A673 (cell line): ENCODE measurements at regions not wholly inside any gene's neighbourhood (a gene's known extent, or its start where the extent isn't known, plus 50 kb on each side); places are given as distances from the start of the nearest gene placed in this dataset.

Experiments used
- BruUV-seq: library from RNA; stranded (reverse); fragments of 400-500 nt; replicated peaks from 2 replicates; lab custom pipeline; 2021; lab: Mats Ljungman, UMichigan
- CTCF ChIA-PET: fragments of 300-600 bp; sonication (Branson Sonifier 250); formaldehyde crosslinking; loops from one replicate; lab custom pipeline; 2022; ENCODE audit warnings: antibody characterized with exemption; lab: Charles Lee
- POLR2A ChIA-PET: fragments of 300-600 bp; sonication (Branson Sonifier 250); formaldehyde crosslinking; loops from one replicate; lab custom pipeline; 2022; ENCODE audit warnings: antibody characterized with exemption; ENCODE audit not compliant: low non-redundant PET; lab: Charles Lee
- DNase-seq: peaks from one replicate; pipeline ENCODE4 v3.0.0-alpha.2; 2015; ENCODE audit warnings: low spot score
- H3K27ac ChIP-seq: fragments of 200-600 bp; sonication (generic); 2 replicates; pipeline ENCODE4 v1.5.1; 2016; ENCODE audit warnings: mixed run types, low read depth, mild to moderate bottlenecking, mixed read lengths, antibody characterized with exemption, low read length; ENCODE audit not compliant: poor library complexity, severe bottlenecking
- H3K27me3 ChIP-seq: fragments of 200-600 bp; sonication (generic); replicated peaks from 2 replicates; pipeline ENCODE4 v1.6.1; 2017; ENCODE audit warnings: mixed run types, low read depth, mild to moderate bottlenecking, mixed read lengths, antibody characterized with exemption, low read length; ENCODE audit not compliant: insufficient read depth, poor library complexity
- H3K36me3 ChIP-seq: fragments of 200-600 bp; sonication (generic); 2 replicates; pipeline ENCODE4 v1.6.1; 2016; ENCODE audit warnings: mixed run types, mild to moderate bottlenecking, mixed read lengths, antibody characterized with exemption, low read length; ENCODE audit not compliant: insufficient read depth, poor library complexity, severe bottlenecking
- H3K4me1 ChIP-seq: fragments of 200-600 bp; sonication (generic); 2 replicates; pipeline ENCODE4 v1.6.1; 2017; ENCODE audit warnings: mixed run types, mild to moderate bottlenecking, mixed read lengths, antibody characterized with exemption, low read length; ENCODE audit not compliant: insufficient read depth, poor library complexity, severe bottlenecking
- H3K4me3 ChIP-seq: fragments of 200-600 bp; sonication (generic); 2 replicates; pipeline ENCODE4 v1.5.1; 2016; ENCODE audit warnings: low read depth, mixed run types, mild to moderate bottlenecking, mixed read lengths, low read length; ENCODE audit not compliant: poor library complexity, severe bottlenecking
- H3K9me3 ChIP-seq: fragments of 200-600 bp; sonication (generic); 2 replicates; pipeline ENCODE4 v1.6.1; 2016; ENCODE audit warnings: mixed run types, low read depth, mild to moderate bottlenecking, mixed read lengths, antibody characterized with exemption, low read length; ENCODE audit not compliant: poor library complexity, severe bottlenecking
- EZH2 ChIP-seq: fragments of 200-600 bp; sonication (generic); IDR thresholded peaks from 2 replicates; pipeline ENCODE4 v1.6.1; 2017; ENCODE audit warnings: borderline replicate concordance, low read depth, mild to moderate bottlenecking, mixed read lengths, antibody characterized with exemption, low read length; ENCODE audit not compliant: poor library complexity, severe bottlenecking
- intact Hi-C: fragments of 100-400 bp; cut with micrococcal nuclease; formaldehyde crosslinking; loops from one replicate; pipeline ENCODE4 v1.10.0; 2022; ENCODE audit not compliant: unreplicated experiment
- TF ChIP-seq, protein P1 (sequence below): fragments of 300-800, 200-600 bp; sonication (generic); conservative IDR thresholded peaks from 2 replicates; pipeline ENCODE4 v1.5.1; 2017; ENCODE audit warnings: low read depth, mild to moderate bottlenecking, antibody characterized with exemption, low read length, moderate library complexity, mixed read lengths

DNA sequence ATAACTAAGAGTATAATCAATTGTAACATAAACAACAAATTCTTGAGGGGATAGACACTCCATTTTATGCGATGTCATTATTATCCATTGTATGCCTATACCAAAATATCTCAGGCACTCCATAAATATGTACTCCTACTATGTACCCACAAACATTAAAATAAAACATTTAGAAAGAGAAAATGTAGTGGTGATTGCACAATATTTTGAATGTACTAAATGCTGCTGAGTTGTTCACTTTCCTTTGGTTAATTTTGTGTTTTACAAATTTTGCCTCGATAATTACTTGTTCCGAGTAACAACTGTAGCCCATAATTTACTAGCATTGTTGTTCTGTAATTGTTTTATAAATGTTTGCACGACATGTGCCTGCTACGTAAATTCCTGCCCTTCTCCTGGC is 131.3 kb downstream of the DCLK3 start:
- intact Hi-C loops, result no loop called here

DNA sequence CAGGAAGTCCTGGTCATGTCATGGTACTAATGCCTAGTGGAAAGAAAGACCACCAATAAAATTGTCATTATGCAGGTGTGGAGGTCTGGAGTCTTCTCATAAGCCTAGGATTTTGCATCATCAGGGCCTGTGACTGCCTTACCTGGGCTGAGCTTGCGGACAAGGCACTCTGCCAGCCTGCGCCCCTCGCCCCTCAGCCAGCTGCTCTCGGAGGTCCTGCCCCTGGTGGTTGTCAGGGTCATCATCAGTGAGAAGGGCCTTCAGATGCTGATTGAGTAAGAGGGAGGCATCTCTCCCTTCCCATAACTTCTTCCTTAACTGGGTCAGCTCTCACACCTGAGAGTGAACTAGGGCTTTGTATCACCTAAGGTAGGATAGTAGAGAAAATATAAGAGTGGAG is 132.8 kb downstream of the DCLK3 start:
- DNase-seq, result no peak
- TF ChIP-seq, protein P1, sequence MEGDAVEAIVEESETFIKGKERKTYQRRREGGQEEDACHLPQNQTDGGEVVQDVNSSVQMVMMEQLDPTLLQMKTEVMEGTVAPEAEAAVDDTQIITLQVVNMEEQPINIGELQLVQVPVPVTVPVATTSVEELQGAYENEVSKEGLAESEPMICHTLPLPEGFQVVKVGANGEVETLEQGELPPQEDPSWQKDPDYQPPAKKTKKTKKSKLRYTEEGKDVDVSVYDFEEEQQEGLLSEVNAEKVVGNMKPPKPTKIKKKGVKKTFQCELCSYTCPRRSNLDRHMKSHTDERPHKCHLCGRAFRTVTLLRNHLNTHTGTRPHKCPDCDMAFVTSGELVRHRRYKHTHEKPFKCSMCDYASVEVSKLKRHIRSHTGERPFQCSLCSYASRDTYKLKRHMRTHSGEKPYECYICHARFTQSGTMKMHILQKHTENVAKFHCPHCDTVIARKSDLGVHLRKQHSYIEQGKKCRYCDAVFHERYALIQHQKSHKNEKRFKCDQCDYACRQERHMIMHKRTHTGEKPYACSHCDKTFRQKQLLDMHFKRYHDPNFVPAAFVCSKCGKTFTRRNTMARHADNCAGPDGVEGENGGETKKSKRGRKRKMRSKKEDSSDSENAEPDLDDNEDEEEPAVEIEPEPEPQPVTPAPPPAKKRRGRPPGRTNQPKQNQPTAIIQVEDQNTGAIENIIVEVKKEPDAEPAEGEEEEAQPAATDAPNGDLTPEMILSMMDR, result no peak
- no peak for TF ChIP-seq EZH2
- ChIA-PET POLR2A (no interaction called here), CTCF (no interaction called here)
- no peaks in the 10 kb centered on the region for H3K27me3 ChIP-seq
- H3K9me3 ChIP-seq, result no peaks in the 10 kb centered on the region
- no peaks in the 10 kb centered on the region for H3K4me1 ChIP-seq
- no peak overlapping the region for H3K4me3 ChIP-seq
- H3K36me3 ChIP-seq, result no peaks in the 10 kb centered on the region
- no TSS peak for BruUV-seq
- intact Hi-C loops, result no loop called here
- H3K27ac ChIP-seq, result no peak overlapping the region

More for the DNA sequence above, 131.3 kb downstream of the DCLK3 start:
- Histone ChIP-seq H3K4me1 (no peaks in the 10 kb centered on the region), H3K4me3 (no peak overlapping the region), H3K27ac (no peak overlapping the region), H3K36me3 (no peaks in the 10 kb centered on the region), H3K9me3 (no peaks in the 10 kb centered on the region), H3K27me3 (no peaks in the 10 kb centered on the region)
- no peak for DNase-seq
- TF ChIP-seq EZH2, result no peak
- TF ChIP-seq, protein P1, result no peak
- ChIA-PET CTCF (no interaction called here), POLR2A (no interaction called here)
- no TSS peak for BruUV-seq

DNA sequence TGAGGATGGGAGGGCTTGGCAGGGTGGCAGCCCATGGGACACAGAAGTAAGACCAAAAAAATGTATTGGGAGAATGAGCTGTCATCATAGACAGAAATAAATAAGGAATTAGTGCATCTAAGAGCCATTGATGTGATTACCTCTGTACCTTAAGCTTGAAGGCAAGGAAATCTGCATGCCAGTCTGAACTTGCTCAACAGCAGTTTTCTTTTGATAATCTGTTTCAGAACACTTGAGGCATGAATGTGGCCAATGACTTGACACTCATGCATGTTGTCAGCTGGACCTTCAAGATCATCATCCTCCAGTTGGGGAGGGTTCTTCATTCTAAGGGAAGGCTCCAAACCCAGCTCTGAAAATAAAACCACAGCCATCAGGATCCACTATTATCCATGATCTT is 148.5 kb downstream of the DCLK3 start:
- TF ChIP-seq EZH2, result no peak
- TF ChIP-seq, protein P1, result no peak
- Histone ChIP-seq H3K36me3 (no peaks in the 10 kb centered on the region), H3K9me3 (no peaks in the 10 kb centered on the region), H3K27ac (no peak overlapping the region), H3K4me1 (no peaks in the 10 kb centered on the region), H3K27me3 (no peaks in the 10 kb centered on the region), H3K4me3 (no peak overlapping the region)
- no peak for DNase-seq
- ChIA-PET CTCF (no interaction called here), POLR2A (no interaction called here)
- intact Hi-C loops, result no loop called here
- no TSS peak for BruUV-seq
